HCT116 (cell line): ENCODE measurements at regions not wholly inside any gene's neighbourhood (a gene's known extent, or its start where the extent isn't known, plus 50 kb on each side); places are given as distances from the start of the nearest gene placed in this dataset.

ENCODE experiments used
- ATAC-seq: fragments of 200-7000 bp; cut with Tn5 transposase; 2 replicates; pipeline ENCODE4 v1.9.1; 2020; ENCODE audit warnings: mild to moderate bottlenecking, moderate library complexity
- BruUV-seq: library from RNA; stranded (reverse); fragments of 400-500 nt; replicated peaks from 2 replicates; lab custom pipeline; 2021; lab: Mats Ljungman, UMichigan
- CTCF ChIA-PET: fragments of 300-600 bp; sonication (Branson Sonifier 250); formaldehyde crosslinking; loops from one replicate; lab custom pipeline; 2021; ENCODE audit warnings: antibody characterized with exemption; lab: Charles Lee
- POLR2A ChIA-PET: fragments of 300-600, 350-600 bp; sonication (Branson Sonifier 250); formaldehyde crosslinking; loops from one replicate; lab custom pipeline; 2021; ENCODE audit warnings: antibody characterized with exemption; lab: Charles Lee
- RAD21 ChIA-PET, 2 experiments: fragments of 300-600 bp; sonication (Branson Sonifier 250); formaldehyde crosslinking; loops; one replicate each; lab custom pipeline; 2023; ENCODE audit warnings: low total read pairs in 2 of 2; ENCODE audit not compliant: uncharacterized antibody in 2 of 2, unreplicated experiment in 2 of 2, low non-redundant PET in 1 of 2; lab: Charles Lee
- DNase-seq: peaks from one replicate; pipeline ENCODE4 v3.0.0-alpha.2; 2010; ENCODE audit warnings: low read depth, low spot score
- H2AFZ ChIP-seq: fragments of 200-600 bp; shearing (Covaris generic), sonication (generic); 2 replicates; pipeline ENCODE4 v1.6.1; 2017; ENCODE audit warnings: low read depth, mixed run types, mixed read lengths, antibody characterized with exemption, low read length; ENCODE audit not compliant: poor library complexity, severe bottlenecking
- H3K27ac ChIP-seq: 2 replicates; pipeline ENCODE4 v1.5.1; 2012; ENCODE audit warnings: low read depth, low read length
- H3K27me3 ChIP-seq: fragments of 200-600 bp; sonication (generic); 2 replicates; pipeline ENCODE4 v1.6.1; 2016; ENCODE audit warnings: mixed run types, low read length, mixed read lengths; ENCODE audit not compliant: insufficient read depth
- H3K36me3 ChIP-seq, 2 experiments: fragments of 200-500 bp in 1 of 2; fragments of 200-600 bp in 1 of 2; sonication (Bioruptor generic) in 1 of 2; sonication (generic) in 1 of 2; 2 replicates each; pipeline versions ENCODE4 v1.5.1 to v1.6.1; 2014 to 2016; ENCODE audit warnings: low read length in 2 of 2, inconsistent platforms in 1 of 2, mixed read lengths in 1 of 2, mixed run types in 1 of 2; ENCODE audit not compliant: insufficient read depth in 2 of 2, control insufficient read depth in 1 of 2
- H3K4me1 ChIP-seq, 2 experiments: fragments of 200-600 bp in 1 of 2; sonication (generic) in 1 of 2; 2 replicates each; pipeline versions ENCODE4 v1.5.1 to v1.6.1; 2012 to 2017; ENCODE audit warnings: low read length in 2 of 2, inconsistent platforms in 1 of 2, mild to moderate bottlenecking in 1 of 2, mixed read lengths in 1 of 2, mixed run types in 1 of 2, moderate library complexity in 1 of 2; ENCODE audit not compliant: insufficient read depth in 2 of 2, control insufficient read depth in 1 of 2
- H3K4me2 ChIP-seq: fragments of 200-600 bp; sonication (generic); 2 replicates; pipeline ENCODE4 v1.6.1; 2017; ENCODE audit warnings: mixed run types, low read length, mixed read lengths
- H3K4me3 ChIP-seq, 2 experiments: fragments of 200-600 bp in 1 of 2; sonication (generic) in 1 of 2; replicated peaks in 1 of 2; 2 replicates each; pipeline ENCODE4 v1.5.1; 2011 to 2016; ENCODE audit warnings: low read length in 2 of 2, control low read depth in 1 of 2, low read depth in 1 of 2, mild to moderate bottlenecking in 1 of 2, mixed read lengths in 1 of 2, mixed run types in 1 of 2
- H3K79me2 ChIP-seq: fragments of 200-600 bp; sonication (generic); 2 replicates; pipeline ENCODE4 v1.6.1; 2017; ENCODE audit warnings: mild to moderate bottlenecking, mixed run types, low read length, moderate library complexity, mixed read lengths; ENCODE audit not compliant: insufficient read depth
- H3K9ac ChIP-seq: fragments of 200-600 bp; sonication (generic); 2 replicates; pipeline ENCODE4 v1.6.1; 2016; ENCODE audit warnings: low read length, mixed read lengths
- H3K9me2 ChIP-seq: fragments of 200-600 bp; sonication (generic), shearing (Covaris generic); 2 replicates; pipeline ENCODE4 v1.6.1; 2017; ENCODE audit warnings: mixed run types, mild to moderate bottlenecking, moderate library complexity; ENCODE audit not compliant: insufficient read depth
- H3K9me3 ChIP-seq, 2 experiments: fragments of 200-500 bp in 1 of 2; fragments of 200-600 bp in 1 of 2; sonication (Bioruptor generic) in 1 of 2; sonication (generic) in 1 of 2; 2 replicates each; pipeline ENCODE4 v1.6.1; 2014 to 2017; ENCODE audit warnings: low read length in 2 of 2, mixed read lengths in 2 of 2, inconsistent platforms in 1 of 2, low read depth in 1 of 2, mild to moderate bottlenecking in 1 of 2, mixed run types in 1 of 2, moderate library complexity in 1 of 2; ENCODE audit not compliant: control insufficient read depth in 1 of 2, insufficient read depth in 1 of 2
- H4K20me1 ChIP-seq: fragments of 200-600 bp; sonication (generic), shearing (Covaris generic); 2 replicates; pipeline ENCODE4 v1.6.1; 2017; ENCODE audit warnings: mixed run types, mild to moderate bottlenecking, moderate library complexity; ENCODE audit not compliant: insufficient read depth
- CBX3 ChIP-seq: IDR thresholded peaks from 2 replicates; pipeline ENCODE4 v1.6.1; 2012; ENCODE audit warnings: low read depth
- EGR1 ChIP-seq: IDR thresholded peaks from 2 replicates; pipeline ENCODE4 v1.6.1; 2012; ENCODE audit warnings: low read depth
- JUND ChIP-seq: IDR thresholded peaks from 2 replicates; pipeline ENCODE4 v1.6.1; 2012
- POLR2A ChIP-seq: IDR thresholded peaks from 2 replicates; pipeline ENCODE4 v1.7.0; 2011; ENCODE audit warnings: borderline replicate concordance; ENCODE audit not compliant: insufficient read depth, insufficient read length; ENCODE audit errors: extremely low read depth
- SIN3A ChIP-seq: IDR thresholded peaks from 2 replicates; pipeline ENCODE4 v1.6.1; 2012; ENCODE audit warnings: low read depth
- SP1 ChIP-seq: IDR thresholded peaks from 2 replicates; pipeline ENCODE4 v1.6.1; 2012; ENCODE audit warnings: low read depth
- TCF7L2 ChIP-seq: IDR thresholded peaks from 2 replicates; pipeline ENCODE4 v1.7.0; 2011; ENCODE audit warnings: borderline replicate concordance, inconsistent platforms; ENCODE audit not compliant: insufficient read depth, insufficient read length; ENCODE audit errors: extremely low read depth
- ZNF274 ChIP-seq: fragments of 200-500 bp; sonication (Bioruptor generic); IDR thresholded peaks from 2 replicates; pipeline ENCODE4 v1.6.1; 2014; ENCODE audit warnings: mild to moderate bottlenecking, low read depth, low read length, inconsistent platforms
- intact Hi-C: fragments of 100-400 bp; cut with micrococcal nuclease; formaldehyde crosslinking; loops from 2 replicates; pipeline ENCODE4 v1.10.0; 2022
- TF ChIP-seq, protein P1 (sequence below): IDR thresholded peaks from 2 replicates; pipeline ENCODE4 v1.6.1; 2011; ENCODE audit warnings: mild to moderate bottlenecking, low read length, moderate library complexity; ENCODE audit not compliant: insufficient replicate concordance; ENCODE audit errors: extremely low read depth
- TF ChIP-seq, protein P2 (sequence below): IDR thresholded peaks from 2 replicates; pipeline ENCODE4 v1.6.1; 2012
- TF ChIP-seq, protein P3 (sequence below): IDR thresholded peaks from 2 replicates; pipeline ENCODE4 v1.6.1; 2012

DNA sequence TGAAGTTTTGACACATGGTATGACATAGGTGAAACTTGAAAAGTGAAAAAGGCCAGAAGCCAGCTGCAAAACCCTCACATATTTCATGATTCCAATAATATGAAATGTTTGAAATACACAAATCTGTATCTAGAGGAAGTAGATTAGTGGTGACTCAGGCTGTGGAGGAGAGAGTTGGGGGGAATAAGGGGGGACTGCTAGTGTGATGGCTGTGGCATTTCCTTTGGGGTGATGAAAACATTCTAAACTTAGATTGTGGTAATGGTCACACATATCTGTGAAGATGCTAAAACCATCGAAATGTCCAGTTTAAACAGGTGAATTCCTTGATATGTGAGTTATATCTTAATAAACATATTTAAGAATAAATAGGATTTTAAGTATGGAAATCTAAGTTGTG, 343.5 kb upstream of the SFRP2 start:
- POLR2A ChIA-PET = no interaction called here
- no peaks in the 10 kb centered on the region for H3K9me2 ChIP-seq
- H3K4me3 ChIP-seq = no peak overlapping the region
- BruUV-seq = no TSS peak
- no peak overlapping the region for H3K4me2 ChIP-seq
- H3K36me3 ChIP-seq = no peaks in the 10 kb centered on the region
- H3K4me1 ChIP-seq = no peaks in the 10 kb centered on the region
- DNase-seq (no peak), ATAC-seq (no peak)
- no peaks in the 10 kb centered on the region for H3K9me3 ChIP-seq
- RAD21 ChIA-PET = no interaction called here
- no peak for TF ChIP-seq ZNF274
- TF ChIP-seq SIN3A = no peak
- TF ChIP-seq POLR2A = no peak
- TF ChIP-seq, protein P1, sequence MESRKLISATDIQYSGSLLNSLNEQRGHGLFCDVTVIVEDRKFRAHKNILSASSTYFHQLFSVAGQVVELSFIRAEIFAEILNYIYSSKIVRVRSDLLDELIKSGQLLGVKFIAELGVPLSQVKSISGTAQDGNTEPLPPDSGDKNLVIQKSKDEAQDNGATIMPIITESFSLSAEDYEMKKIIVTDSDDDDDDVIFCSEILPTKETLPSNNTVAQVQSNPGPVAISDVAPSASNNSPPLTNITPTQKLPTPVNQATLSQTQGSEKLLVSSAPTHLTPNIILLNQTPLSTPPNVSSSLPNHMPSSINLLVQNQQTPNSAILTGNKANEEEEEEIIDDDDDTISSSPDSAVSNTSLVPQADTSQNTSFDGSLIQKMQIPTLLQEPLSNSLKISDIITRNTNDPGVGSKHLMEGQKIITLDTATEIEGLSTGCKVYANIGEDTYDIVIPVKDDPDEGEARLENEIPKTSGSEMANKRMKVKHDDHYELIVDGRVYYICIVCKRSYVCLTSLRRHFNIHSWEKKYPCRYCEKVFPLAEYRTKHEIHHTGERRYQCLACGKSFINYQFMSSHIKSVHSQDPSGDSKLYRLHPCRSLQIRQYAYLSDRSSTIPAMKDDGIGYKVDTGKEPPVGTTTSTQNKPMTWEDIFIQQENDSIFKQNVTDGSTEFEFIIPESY = no peak
- TF ChIP-seq, protein P2, sequence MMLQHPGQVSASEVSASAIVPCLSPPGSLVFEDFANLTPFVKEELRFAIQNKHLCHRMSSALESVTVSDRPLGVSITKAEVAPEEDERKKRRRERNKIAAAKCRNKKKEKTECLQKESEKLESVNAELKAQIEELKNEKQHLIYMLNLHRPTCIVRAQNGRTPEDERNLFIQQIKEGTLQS = no peak
- TF ChIP-seq TCF7L2 = no peak
- no peak for TF ChIP-seq CBX3
- no peak for TF ChIP-seq JUND
- no peak for TF ChIP-seq SP1
- TF ChIP-seq, protein P3, sequence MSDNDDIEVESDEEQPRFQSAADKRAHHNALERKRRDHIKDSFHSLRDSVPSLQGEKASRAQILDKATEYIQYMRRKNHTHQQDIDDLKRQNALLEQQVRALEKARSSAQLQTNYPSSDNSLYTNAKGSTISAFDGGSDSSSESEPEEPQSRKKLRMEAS = no peak
- TF ChIP-seq EGR1 = no peak
- H2AFZ ChIP-seq = no peak overlapping the region
- intact Hi-C loops = no loop called here
- CTCF ChIA-PET = interaction anchor here (1.1 kb wide), 1 partner anchor 11 kb away, joined by 3 read pairs; no protein-coding TSS in a partner anchor
- no peaks in the 10 kb centered on the region for H3K27me3 ChIP-seq
- H3K9ac ChIP-seq = no peak overlapping the region
- no peaks in the 10 kb centered on the region for H3K79me2 ChIP-seq
- H3K27ac ChIP-seq = no peak overlapping the region
- no peaks in the 10 kb centered on the region for H4K20me1 ChIP-seq
